ENCODE measurements at regions not wholly inside any gene's neighbourhood (a gene's known extent, or its start where the extent isn't known, plus 50 kb on each side); places are given as distances from the start of the nearest gene placed in this dataset.

DNA sequence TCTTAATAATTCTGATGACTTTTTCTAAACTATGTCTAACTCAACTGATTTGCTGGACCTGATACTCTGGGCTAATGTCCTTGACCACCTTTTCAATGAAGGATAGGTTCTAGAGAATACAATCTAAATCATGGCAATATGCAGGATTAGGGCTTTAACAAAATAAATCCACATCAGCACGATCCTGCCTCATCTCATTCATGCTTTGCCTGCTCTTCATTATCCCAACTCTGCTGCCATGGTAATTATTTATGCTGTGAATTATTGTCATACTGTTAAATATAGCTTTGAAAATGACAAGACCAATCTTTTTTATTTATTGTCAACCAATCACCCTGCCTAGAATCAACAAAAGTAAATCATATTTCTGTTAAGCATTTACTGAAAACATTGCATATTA, 2176.7 kb upstream of the AGA start:
- TF ChIP-seq POLR2AphosphoS5 (IDR thresholded peaks at IDR 0.05; ENCODE audit: borderline replicate concordance, low read depth, low read length): no peak
- TF ChIP-seq FOXP2 (optimal IDR thresholded peaks at IDR 0.05; ENCODE audit: control extremely low read depth, extremely low read length, insufficient read depth): no peak
- no peak for TF ChIP-seq EZH2 (IDR thresholded peaks at IDR 0.05)
- H3K9me3 ChIP-seq (ENCODE audit: low read depth, low read length): no peaks in the 10 kb centered on the region
- no peak overlapping the region for H3K9ac ChIP-seq (ENCODE audit: insufficient read length)
- H3K27ac ChIP-seq: no peak overlapping the region
- no peak for DNase-seq (ENCODE audit: low read depth, low spot score)
- H3K4me3 ChIP-seq: no peak overlapping the region
- no peaks in the 10 kb centered on the region for H3K36me3 ChIP-seq (ENCODE audit: insufficient read depth, low read length)

DNA sequence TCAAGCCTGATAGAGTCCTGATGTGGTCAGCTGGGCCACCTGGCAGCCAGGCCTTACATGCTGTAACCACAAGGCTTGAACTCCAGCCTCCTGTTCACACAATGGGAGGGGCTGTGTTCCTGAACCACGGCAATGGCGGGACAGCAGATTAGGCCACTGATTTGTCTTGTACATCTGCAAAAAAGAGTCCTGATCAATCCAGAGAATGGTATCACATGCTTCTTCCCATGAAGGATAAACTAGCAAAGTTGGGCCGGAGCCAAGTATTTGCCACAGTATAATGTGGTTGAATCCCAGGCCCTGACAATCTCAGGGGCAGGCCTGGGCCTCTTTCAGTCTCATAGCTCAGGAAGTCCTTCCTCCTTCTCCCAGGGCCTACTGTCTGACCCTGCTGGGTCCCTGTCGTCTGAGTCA, 2182.5 kb upstream of the AGA start:
- no peak for TF ChIP-seq FOXP2 (optimal IDR thresholded peaks at IDR 0.05; ENCODE audit: control extremely low read depth, extremely low read length, insufficient read depth)
- H3K4me3 ChIP-seq: no peak overlapping the region
- no peaks in the 10 kb centered on the region for H3K9me3 ChIP-seq (ENCODE audit: low read depth, low read length)
- H3K36me3 ChIP-seq (ENCODE audit: insufficient read depth, low read length): no peaks in the 10 kb centered on the region
- H3K9ac ChIP-seq (ENCODE audit: insufficient read length): no peak overlapping the region
- no peak overlapping the region for H3K27ac ChIP-seq
- no peak for DNase-seq (ENCODE audit: low read depth, low spot score)

DNA sequence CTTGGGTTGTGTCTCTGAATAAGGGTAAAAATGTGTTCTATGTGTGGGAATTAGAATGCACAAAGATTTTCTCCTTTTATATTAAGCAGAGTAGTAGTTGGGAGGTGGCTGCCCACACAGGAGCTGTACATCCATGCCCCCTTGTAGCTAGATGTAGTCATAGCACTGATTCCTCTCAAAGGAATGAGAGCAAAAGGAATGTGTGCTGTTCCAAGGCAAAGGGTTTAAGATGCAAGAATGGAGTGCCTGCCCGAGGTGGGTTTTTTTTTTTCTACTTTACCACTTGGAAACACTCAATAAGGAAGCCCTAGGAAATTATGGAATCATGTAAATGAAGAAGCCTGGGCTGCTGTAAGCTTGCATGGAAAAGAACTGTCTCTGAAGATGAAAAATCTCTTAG, 2183.2 kb upstream of the AGA start:
- Histone ChIP-seq H3K4me3 (no peak overlapping the region), H3K9me3 (ENCODE audit: low read depth, low read length) (no peaks in the 10 kb centered on the region), H3K9ac (ENCODE audit: insufficient read length) (no peak overlapping the region), H3K36me3 (ENCODE audit: insufficient read depth, low read length) (no peaks in the 10 kb centered on the region), H3K27ac (no peak overlapping the region)
- peak; percentile 24 for DNase-seq (ENCODE audit: low read depth, low spot score)
- TF ChIP-seq FOXP2 (optimal IDR thresholded peaks at IDR 0.05; ENCODE audit: control extremely low read depth, extremely low read length, insufficient read depth) (no peak), EZH2 (IDR thresholded peaks at IDR 0.05) (no peak), POLR2AphosphoS5 (IDR thresholded peaks at IDR 0.05; ENCODE audit: borderline replicate concordance, low read depth, low read length) (no peak)

DNA sequence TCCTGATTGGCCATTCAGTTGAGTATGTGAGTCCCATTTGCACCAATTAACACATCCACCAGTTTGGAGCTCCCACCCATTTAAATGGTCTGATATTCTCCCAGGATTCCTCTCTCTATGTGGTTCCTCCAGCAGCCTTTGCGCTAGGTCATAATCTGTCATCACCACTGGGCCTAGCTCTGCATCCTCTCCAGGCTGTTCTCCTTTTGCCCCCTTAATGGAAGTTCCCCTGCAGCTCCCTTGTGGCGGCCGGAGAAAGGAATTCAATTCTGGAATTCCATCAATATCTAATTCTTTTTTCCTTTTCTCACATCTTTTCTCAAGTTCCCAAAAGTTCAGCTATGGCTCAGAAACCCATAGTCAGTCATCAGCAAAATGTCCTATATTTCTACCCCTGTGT, 2184.4 kb upstream of the AGA start:
- no peak overlapping the region for H3K9ac ChIP-seq (ENCODE audit: insufficient read length)
- DNase-seq (ENCODE audit: low read depth, low spot score): no peak
- TF ChIP-seq FOXP2 (optimal IDR thresholded peaks at IDR 0.05; ENCODE audit: control extremely low read depth, extremely low read length, insufficient read depth): no peak
- TF ChIP-seq POLR2AphosphoS5 (IDR thresholded peaks at IDR 0.05; ENCODE audit: borderline replicate concordance, low read depth, low read length): no peak
- no peak for TF ChIP-seq EZH2 (IDR thresholded peaks at IDR 0.05)
- H3K27ac ChIP-seq: no peak overlapping the region
- H3K36me3 ChIP-seq (ENCODE audit: insufficient read depth, low read length): no peaks in the 10 kb centered on the region
- no peaks in the 10 kb centered on the region for H3K9me3 ChIP-seq (ENCODE audit: low read depth, low read length)
- H3K4me3 ChIP-seq: no peak overlapping the region

GRCh38 chr4:179631321-179631720, 2189.1 kb upstream of the AGA start:
- no peak for TF ChIP-seq POLR2AphosphoS5 (IDR thresholded peaks at IDR 0.05; ENCODE audit: borderline replicate concordance, low read depth, low read length)
- no peak for TF ChIP-seq FOXP2 (optimal IDR thresholded peaks at IDR 0.05; ENCODE audit: control extremely low read depth, extremely low read length, insufficient read depth)
- no peak for TF ChIP-seq EZH2 (IDR thresholded peaks at IDR 0.05)
- Histone ChIP-seq H3K36me3 (ENCODE audit: insufficient read depth, low read length) (no peaks in the 10 kb centered on the region), H3K9me3 (ENCODE audit: low read depth, low read length) (no peaks in the 10 kb centered on the region), H3K9ac (ENCODE audit: insufficient read length) (no peak overlapping the region), H3K4me3 (no peak overlapping the region), H3K27ac (no peak overlapping the region)
- no peak for DNase-seq (ENCODE audit: low read depth, low spot score)

GRCh38 chr4:179634862-179635261, 2192.6 kb upstream of the AGA start:
- Histone ChIP-seq H3K27ac (no peak overlapping the region), H3K4me3 (no peak overlapping the region), H3K9ac (ENCODE audit: insufficient read length) (no peak overlapping the region), H3K9me3 (ENCODE audit: low read depth, low read length) (no peaks in the 10 kb centered on the region), H3K36me3 (ENCODE audit: insufficient read depth, low read length) (no peaks in the 10 kb centered on the region)
- no peak for DNase-seq (ENCODE audit: low read depth, low spot score)
- TF ChIP-seq POLR2AphosphoS5 (IDR thresholded peaks at IDR 0.05; ENCODE audit: borderline replicate concordance, low read depth, low read length): no peak
- TF ChIP-seq EZH2 (IDR thresholded peaks at IDR 0.05): no peak
- no peak for TF ChIP-seq FOXP2 (optimal IDR thresholded peaks at IDR 0.05; ENCODE audit: control extremely low read depth, extremely low read length, insufficient read depth)

- Histone ChIP-seq H3K9me3 (ENCODE audit: low read depth, low read length) (no peaks in the 10 kb centered on the region), H3K27ac (no peak overlapping the region), H3K4me3 (no peak overlapping the region), H3K36me3 (ENCODE audit: insufficient read depth, low read length) (no peaks in the 10 kb centered on the region), H3K9ac (ENCODE audit: insufficient read length) (no peak overlapping the region)
- no peak for TF ChIP-seq FOXP2 (optimal IDR thresholded peaks at IDR 0.05; ENCODE audit: control extremely low read depth, extremely low read length, insufficient read depth)
- TF ChIP-seq EZH2 (IDR thresholded peaks at IDR 0.05): no peak
- TF ChIP-seq POLR2AphosphoS5 (IDR thresholded peaks at IDR 0.05; ENCODE audit: borderline replicate concordance, low read depth, low read length): no peak
- DNase-seq (ENCODE audit: low read depth, low spot score): no peak
These were observed 2220.3 kb upstream of the AGA start for GRCh38 chr4:179662522-179662921.

GRCh38 chr4:179663641-179664429, 2221.6 kb upstream of the AGA start:
- Histone ChIP-seq H3K9ac (ENCODE audit: insufficient read length) (no peak overlapping the region), H3K27ac (no peak overlapping the region), H3K9me3 (ENCODE audit: low read depth, low read length) (no peaks in the 10 kb centered on the region), H3K36me3 (ENCODE audit: insufficient read depth, low read length) (no peaks in the 10 kb centered on the region), H3K4me3 (no peak overlapping the region)
- TF ChIP-seq POLR2AphosphoS5 (IDR thresholded peaks at IDR 0.05; ENCODE audit: borderline replicate concordance, low read depth, low read length): no peak
- no peak for TF ChIP-seq FOXP2 (optimal IDR thresholded peaks at IDR 0.05; ENCODE audit: control extremely low read depth, extremely low read length, insufficient read depth)
- no peak for TF ChIP-seq EZH2 (IDR thresholded peaks at IDR 0.05)
- DNase-seq (ENCODE audit: low read depth, low spot score): no peak
